ENCODE measurements at regions not wholly inside any gene's neighbourhood (a gene's known extent, or its start where the extent isn't known, plus 50 kb on each side); places are given as distances from the start of the nearest gene placed in this dataset.

GRCh38 chr4:57190601-57191481, 80.7 kb upstream of the IGFBP7 start:
- 67 to 70% (median 70%) methylated on average over 12 of the region's 12 CpGs for WGBS, 5 donors
- Histone ChIP-seq H3K27ac (no peak overlapping the region), H3K27me3 (replicated peaks in 1 of 7) (peaks cover 0 to 32% (median 0%) of the 10 kb centered on the region in 7 donors), H3K4me3 (no peak overlapping the region), H3K36me3 (no peaks in the 10 kb centered on the region), H3K9me3 (peaks cover 0 to 3% (median 0%) of the 10 kb centered on the region in 8 donors), H3K4me1 (no peaks in the 10 kb centered on the region)
- intact Hi-C loops (cut with DNase I; ENCODE audit: low total_unique reads) = no loop called here
- DNase-seq = no peak
- TF ChIP-seq POLR2A (IDR thresholded peaks at IDR 0.05) (no peak), CTCF (IDR thresholded peaks at IDR 0.05 in 8 of 11, conservative IDR thresholded peaks at IDR 0.05 in 3 of 11) (peak in 6 of 11 experiments; percentile 27 to 65 (median 50)), POLR2AphosphoS5 (IDR thresholded peaks at IDR 0.05) (no peak)

GRCh38 chr4:57187246-57187645, 77.1 kb upstream of the IGFBP7 start:
- no peak for TF ChIP-seq CTCF (IDR thresholded peaks at IDR 0.05 in 8 of 11, conservative IDR thresholded peaks at IDR 0.05 in 3 of 11)
- TF ChIP-seq POLR2AphosphoS5 (IDR thresholded peaks at IDR 0.05) = no peak
- TF ChIP-seq POLR2A (IDR thresholded peaks at IDR 0.05) = no peak
- Histone ChIP-seq H3K27me3 (replicated peaks in 1 of 7) (peaks cover 0 to under 1% (median 0%) of the 10 kb centered on the region in 7 donors), H3K36me3 (no peaks in the 10 kb centered on the region), H3K9me3 (no peaks in the 10 kb centered on the region), H3K4me3 (no peak overlapping the region), H3K4me1 (no peaks in the 10 kb centered on the region), H3K27ac (no peak overlapping the region)
- DNase-seq = no peak
- intact Hi-C loops (cut with DNase I; ENCODE audit: low total_unique reads) = no loop called here
- WGBS, 5 donors = 58 to 75% (median 62%) methylated on average over 4 of the region's 4 CpGs

GRCh38 chr4:57184378-57185029, 74.3 kb upstream of the IGFBP7 start:
- H3K4me1 ChIP-seq = no peaks in the 10 kb centered on the region
- H3K27me3 ChIP-seq (replicated peaks in 1 of 7) = no peaks in the 10 kb centered on the region
- no peaks in the 10 kb centered on the region for H3K9me3 ChIP-seq
- no peak for DNase-seq
- WGBS, 5 donors = 90 to 95% (median 92%) methylated on average over 16 to 18 of the region's 18 CpGs
- H3K4me3 ChIP-seq = no peak overlapping the region
- TF ChIP-seq POLR2AphosphoS5 (IDR thresholded peaks at IDR 0.05) (no peak), CTCF (IDR thresholded peaks at IDR 0.05 in 8 of 11, conservative IDR thresholded peaks at IDR 0.05 in 3 of 11) (no peak), POLR2A (IDR thresholded peaks at IDR 0.05) (no peak)
- H3K27ac ChIP-seq = no peak overlapping the region
- intact Hi-C loops (cut with DNase I; ENCODE audit: low total_unique reads) = no loop called here
- no peaks in the 10 kb centered on the region for H3K36me3 ChIP-seq

Data from spleen (tissue), 11 donors.